Sigmoid colon (tissue), 6 donors: ENCODE measurements at regions not wholly inside any gene's neighbourhood (a gene's known extent, or its start where the extent isn't known, plus 50 kb on each side); places are given as distances from the start of the nearest gene placed in this dataset.
"Not testable (repeated sequence)": the region's sequence is repeated elsewhere in the genome, so short reads cannot be mapped to it uniquely, and the experiment has no call there.

ENCODE experiments used
- DNase-seq: peaks from one replicate; pipeline ENCODE4 v3.0.0-alpha.2; 2019
- H3K27ac ChIP-seq, 4 donors: fragments of 200-600 bp; sonication (generic); one replicate each; pipeline ENCODE4 v1.5.1; 2016 to 2019; ENCODE audit warnings: mild to moderate bottlenecking in 1 of 4
- H3K27me3 ChIP-seq, 3 donors: fragments of 200-600 bp; sonication (generic); one replicate each; pipeline ENCODE4 v1.5.1; 2019; ENCODE audit warnings: mild to moderate bottlenecking in 1 of 3
- H3K36me3 ChIP-seq, 4 donors: fragments of 200-600 bp; sonication (generic); one replicate each; pipeline ENCODE4 v1.5.1; 2016 to 2019
- H3K4me1 ChIP-seq, 4 donors: fragments of 200-600 bp; sonication (generic); one replicate each; pipeline ENCODE4 v1.5.1; 2017 to 2019
- H3K4me3 ChIP-seq, 4 donors: fragments of 200-600 bp; sonication (generic); one replicate each; pipeline ENCODE4 v1.5.1; 2017 to 2019; ENCODE audit warnings: mild to moderate bottlenecking in 2 of 4, moderate library complexity in 1 of 4
- H3K9me3 ChIP-seq, 4 donors: fragments of 200-600 bp in 3 of 4; sonication (generic) in 3 of 4; one replicate each; pipeline versions ENCODE4 v1.5.1 to v1.6.1; 2013 to 2019
- EP300 ChIP-seq, 4 donors: sonication (generic); formaldehyde crosslinking; IDR thresholded peaks; one replicate each; pipeline ENCODE4 v1.6.1; 2017; ENCODE audit warnings: antibody characterized with exemption in 4 of 4
- POLR2A ChIP-seq, 2 donors: fragments of 450-650 bp; IDR thresholded peaks; one replicate each; pipeline ENCODE4 v1.6.1; 2016; ENCODE audit warnings: antibody characterized with exemption in 2 of 2, mild to moderate bottlenecking in 2 of 2, moderate library complexity in 2 of 2
- POLR2AphosphoS5 ChIP-seq, 4 donors: sonication (generic); formaldehyde crosslinking; IDR thresholded peaks; one replicate each; pipeline ENCODE4 v1.6.1; 2017; ENCODE audit warnings: antibody characterized with exemption in 4 of 4
- WGBS, 2 donors: extraction: QIAGEN DNeasy Blood & Tissue Kit; methylation state at CpG; one replicate each; pipeline ENCODE4 v1.1.7; 2013; 5-methylcytosine and 5-hydroxymethylcytosine counted together
- intact Hi-C: fragments of 100-400 bp; cut with DNase I; formaldehyde crosslinking; loops from one replicate; pipeline ENCODE4 v1.15.1; 2023
- TF ChIP-seq, protein P1 (sequence below), 4 experiments: fragments of 450-650 bp in 3 of 4; fragments of 200-600 bp in 1 of 4; IDR thresholded peaks; one replicate each; pipeline ENCODE4 v1.5.1; 2016 to 2019; ENCODE audit warnings: antibody characterized with exemption in 4 of 4, mild to moderate bottlenecking in 3 of 4, moderate library complexity in 2 of 4
- donor health status: healthy with polysubstance abuse.
- donor health status: healthy.

- no peaks in the 10 kb centered on the region for H3K4me1 ChIP-seq
- no peaks in the 10 kb centered on the region for H3K9me3 ChIP-seq
- TF ChIP-seq EP300 (IDR thresholded peaks at IDR 0.05), result no peak
- TF ChIP-seq, protein P1, sequence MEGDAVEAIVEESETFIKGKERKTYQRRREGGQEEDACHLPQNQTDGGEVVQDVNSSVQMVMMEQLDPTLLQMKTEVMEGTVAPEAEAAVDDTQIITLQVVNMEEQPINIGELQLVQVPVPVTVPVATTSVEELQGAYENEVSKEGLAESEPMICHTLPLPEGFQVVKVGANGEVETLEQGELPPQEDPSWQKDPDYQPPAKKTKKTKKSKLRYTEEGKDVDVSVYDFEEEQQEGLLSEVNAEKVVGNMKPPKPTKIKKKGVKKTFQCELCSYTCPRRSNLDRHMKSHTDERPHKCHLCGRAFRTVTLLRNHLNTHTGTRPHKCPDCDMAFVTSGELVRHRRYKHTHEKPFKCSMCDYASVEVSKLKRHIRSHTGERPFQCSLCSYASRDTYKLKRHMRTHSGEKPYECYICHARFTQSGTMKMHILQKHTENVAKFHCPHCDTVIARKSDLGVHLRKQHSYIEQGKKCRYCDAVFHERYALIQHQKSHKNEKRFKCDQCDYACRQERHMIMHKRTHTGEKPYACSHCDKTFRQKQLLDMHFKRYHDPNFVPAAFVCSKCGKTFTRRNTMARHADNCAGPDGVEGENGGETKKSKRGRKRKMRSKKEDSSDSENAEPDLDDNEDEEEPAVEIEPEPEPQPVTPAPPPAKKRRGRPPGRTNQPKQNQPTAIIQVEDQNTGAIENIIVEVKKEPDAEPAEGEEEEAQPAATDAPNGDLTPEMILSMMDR (IDR thresholded peaks at IDR 0.05), result no peak
- TF ChIP-seq POLR2A (IDR thresholded peaks at IDR 0.05), result no peak
- TF ChIP-seq POLR2AphosphoS5 (IDR thresholded peaks at IDR 0.05), result no peak
- H3K27me3 ChIP-seq, result peaks cover 0 to 6% (median 0%) of the 10 kb centered on the region in 3 donors
- intact Hi-C loops, result no loop called here
- no peak for DNase-seq
- H3K36me3 ChIP-seq, result no peaks in the 10 kb centered on the region
- no peak overlapping the region for H3K27ac ChIP-seq
- no peak overlapping the region for H3K4me3 ChIP-seq
- WGBS, 2 donors, result 81 to 82% methylated on average over 6 of the region's 6 CpGs
Measured at GRCh38 chr14:97162621-97163020, 365.4 kb downstream of the VRK1 start.

- Histone ChIP-seq H3K4me1 (no peaks in the 10 kb centered on the region), H3K4me3 (no peak overlapping the region), H3K27me3 (peaks cover 0 to 6% (median 0%) of the 10 kb centered on the region in 3 donors), H3K36me3 (no peaks in the 10 kb centered on the region), H3K27ac (no peak overlapping the region), H3K9me3 (no peaks in the 10 kb centered on the region)
- WGBS, 2 donors, result 66 to 73% methylated on average over 6 of the region's 6 CpGs
- TF ChIP-seq, protein P1 (IDR thresholded peaks at IDR 0.05), result no peak
- TF ChIP-seq EP300 (IDR thresholded peaks at IDR 0.05), result no peak
- TF ChIP-seq POLR2AphosphoS5 (IDR thresholded peaks at IDR 0.05), result no peak
- TF ChIP-seq POLR2A (IDR thresholded peaks at IDR 0.05), result no peak
- DNase-seq, result no peak
- intact Hi-C loops, result no loop called here
Measured at GRCh38 chr14:97164021-97164420, 366.8 kb downstream of the VRK1 start.

DNA sequence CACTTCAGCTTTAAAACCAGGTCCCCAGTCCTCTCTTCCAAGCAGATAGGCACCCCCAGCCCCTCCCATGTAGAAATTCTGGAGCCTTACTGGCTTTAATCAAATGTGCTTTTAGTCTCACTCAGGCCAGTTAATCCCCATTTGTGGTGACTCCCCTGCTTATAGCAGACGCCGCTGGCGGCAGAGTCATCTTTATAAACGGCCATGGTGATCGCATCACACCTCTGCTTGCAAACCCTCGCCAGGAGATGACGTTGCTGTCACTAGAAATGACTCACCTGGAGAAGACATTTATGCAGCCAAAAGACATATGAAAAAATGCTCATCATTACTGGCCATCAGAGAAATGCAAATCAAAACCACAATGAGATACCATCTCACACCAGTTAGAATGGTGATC, 369.3 kb downstream of the VRK1 start:
- no peak overlapping the region for H3K27ac ChIP-seq
- no peak overlapping the region for H3K4me3 ChIP-seq
- 85 to 90% methylated on average over 7 of the region's 7 CpGs for WGBS, 2 donors
- H3K27me3 ChIP-seq, result peaks cover 0 to 3% (median 0%) of the 10 kb centered on the region in 3 donors
- no peaks in the 10 kb centered on the region for H3K9me3 ChIP-seq
- intact Hi-C loops, result no loop called here
- H3K36me3 ChIP-seq, result no peaks in the 10 kb centered on the region
- DNase-seq, result no peak
- TF ChIP-seq POLR2AphosphoS5 (IDR thresholded peaks at IDR 0.05), result no peak
- TF ChIP-seq, protein P1 (IDR thresholded peaks at IDR 0.05), result no peak
- TF ChIP-seq EP300 (IDR thresholded peaks at IDR 0.05), result no peak
- no peak for TF ChIP-seq POLR2A (IDR thresholded peaks at IDR 0.05)
- no peaks in the 10 kb centered on the region for H3K4me1 ChIP-seq

DNA sequence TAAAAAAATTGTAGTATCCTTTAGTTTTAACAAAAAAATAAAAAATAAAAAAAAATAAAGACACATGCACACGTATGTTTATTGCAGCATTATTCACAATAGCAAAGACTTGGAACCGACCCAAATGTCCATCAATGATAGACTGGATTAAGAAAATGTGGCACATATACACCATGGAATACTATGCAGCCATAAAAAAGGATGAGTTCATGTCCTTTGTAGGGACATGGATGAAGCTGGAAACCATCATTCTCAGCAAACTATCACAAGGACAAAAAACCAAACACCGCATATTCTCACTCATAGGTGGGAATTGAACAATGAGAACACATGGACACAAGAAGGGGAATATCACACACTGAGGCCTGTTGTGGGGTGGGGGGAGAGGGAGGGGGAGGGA, 370.4 kb downstream of the VRK1 start:
- H3K27ac ChIP-seq, H3K9me3 ChIP-seq, H3K4me1 ChIP-seq, DNase-seq, H3K27me3 ChIP-seq, H3K36me3 ChIP-seq, intact Hi-C loops, H3K4me3 ChIP-seq: not testable (repeated sequence)
- WGBS, 2 donors, result 88 to 94% methylated on average over 3 of the region's 3 CpGs

DNA sequence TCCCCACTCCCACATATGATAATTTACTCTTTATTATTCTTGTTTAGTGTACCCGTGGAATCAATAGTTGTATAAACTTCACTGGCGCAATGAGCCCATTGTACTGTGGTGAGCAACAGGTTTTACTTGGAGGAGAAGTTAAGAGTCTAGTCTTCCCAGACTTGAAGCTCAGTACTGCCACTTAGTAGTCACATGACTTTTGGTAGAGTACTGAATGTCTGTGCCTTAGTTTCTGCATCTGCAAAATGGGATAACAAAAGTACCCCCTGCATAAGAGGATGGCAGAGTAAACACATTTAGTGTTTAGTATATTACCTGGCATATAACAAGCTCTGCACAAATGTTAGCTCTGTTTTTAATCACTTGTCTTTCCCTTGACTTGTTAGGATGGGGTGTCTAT, 375.5 kb downstream of the VRK1 start:
- TF ChIP-seq POLR2A (IDR thresholded peaks at IDR 0.05) (no peak), POLR2AphosphoS5 (IDR thresholded peaks at IDR 0.05) (no peak), EP300 (IDR thresholded peaks at IDR 0.05) (no peak)
- TF ChIP-seq, protein P1 (IDR thresholded peaks at IDR 0.05), result no peak
- Histone ChIP-seq H3K4me1 (no peaks in the 10 kb centered on the region), H3K27ac (no peak overlapping the region), H3K27me3 (peaks cover 0 to 3% (median 0%) of the 10 kb centered on the region in 3 donors), H3K9me3 (peaks cover 0 to 2% (median 0%) of the 10 kb centered on the region in 4 donors), H3K36me3 (no peaks in the 10 kb centered on the region), H3K4me3 (no peak overlapping the region)
- intact Hi-C loops, result no loop called here
- no peak for DNase-seq
- 51 to 86% methylated on average over 2 of the region's 2 CpGs for WGBS, 2 donors
